ENCODE measurements at regions not wholly inside any gene's neighbourhood (a gene's known extent, or its start where the extent isn't known, plus 50 kb on each side); places are given as distances from the start of the nearest gene placed in this dataset.

GRCh38 chr4:3818371-3818770, 52.2 kb downstream of the ADRA2C start:
- no peak for DNase-seq (ENCODE audit: low read depth)
- in situ Hi-C loops (cut with HindIII; ENCODE audit: low pct_unique_long_range_greater_than_20kb, low sequenced_read_pairs), result no loop called here

GRCh38 chr4:3819210-3819919, 53.2 kb downstream of the ADRA2C start:
- in situ Hi-C loops (cut with HindIII; ENCODE audit: low pct_unique_long_range_greater_than_20kb, low sequenced_read_pairs), result no loop called here
- no peak for DNase-seq (ENCODE audit: low read depth)

GRCh38 chr4:3820016-3820805, 54.0 kb downstream of the ADRA2C start:
- no peak for DNase-seq (ENCODE audit: low read depth)
- in situ Hi-C loops (cut with HindIII; ENCODE audit: low pct_unique_long_range_greater_than_20kb, low sequenced_read_pairs), result no loop called here

- no peak for DNase-seq (ENCODE audit: low read depth)
- in situ Hi-C loops (cut with HindIII; ENCODE audit: low pct_unique_long_range_greater_than_20kb, low sequenced_read_pairs), result no loop called here
These were observed 54.8 kb downstream of the ADRA2C start for GRCh38 chr4:3820806-3821579.

GRCh38 chr4:3821580-3822229, 55.5 kb downstream of the ADRA2C start:
- no peak for DNase-seq (ENCODE audit: low read depth)
- in situ Hi-C loops (cut with HindIII; ENCODE audit: low pct_unique_long_range_greater_than_20kb, low sequenced_read_pairs), result no loop called here

GRCh38 chr4:3822230-3822947, 56.2 kb downstream of the ADRA2C start:
- DNase-seq (ENCODE audit: low read depth), result no peak
- in situ Hi-C loops (cut with HindIII; ENCODE audit: low pct_unique_long_range_greater_than_20kb, low sequenced_read_pairs), result no loop called here

- DNase-seq (ENCODE audit: low read depth), result no peak
- in situ Hi-C loops (cut with HindIII; ENCODE audit: low pct_unique_long_range_greater_than_20kb, low sequenced_read_pairs), result no loop called here
These were observed 57.5 kb downstream of the ADRA2C start for GRCh38 chr4:3823496-3824341.

- DNase-seq (ENCODE audit: low read depth), result no peak
- in situ Hi-C loops (cut with HindIII; ENCODE audit: low pct_unique_long_range_greater_than_20kb, low sequenced_read_pairs), result no loop called here
These were observed 58.5 kb downstream of the ADRA2C start for GRCh38 chr4:3824521-3825270.

- DNase-seq (ENCODE audit: low read depth), result no peak
- in situ Hi-C loops (cut with HindIII; ENCODE audit: low pct_unique_long_range_greater_than_20kb, low sequenced_read_pairs), result no loop called here
These were observed 59.3 kb downstream of the ADRA2C start for GRCh38 chr4:3825530-3825929.

- in situ Hi-C loops (cut with HindIII; ENCODE audit: low pct_unique_long_range_greater_than_20kb, low sequenced_read_pairs), result no loop called here
- DNase-seq (ENCODE audit: low read depth), result no peak
These were observed 60.3 kb downstream of the ADRA2C start for GRCh38 chr4:3826247-3827172.

- in situ Hi-C loops (cut with HindIII; ENCODE audit: low pct_unique_long_range_greater_than_20kb, low sequenced_read_pairs), result no loop called here
- DNase-seq (ENCODE audit: low read depth), result no peak
These were observed 61.7 kb downstream of the ADRA2C start for GRCh38 chr4:3827616-3828492.

- in situ Hi-C loops (cut with HindIII; ENCODE audit: low pct_unique_long_range_greater_than_20kb, low sequenced_read_pairs), result no loop called here
- DNase-seq (ENCODE audit: low read depth), result no peak
These were observed 62.4 kb downstream of the ADRA2C start for GRCh38 chr4:3828546-3828945.

- no peak for DNase-seq (ENCODE audit: low read depth)
- in situ Hi-C loops (cut with HindIII; ENCODE audit: low pct_unique_long_range_greater_than_20kb, low sequenced_read_pairs), result no loop called here
These were observed 63.2 kb downstream of the ADRA2C start for GRCh38 chr4:3829211-3829955.

Data from Caki2 (cell line).